ENCODE measurements at regions not wholly inside any gene's neighbourhood (a gene's known extent, or its start where the extent isn't known, plus 50 kb on each side); places are given as distances from the start of the nearest gene placed in this dataset.
"Not testable (repeated sequence)": the region's sequence is repeated elsewhere in the genome, so short reads cannot be mapped to it uniquely, and the experiment has no call there.

DNA sequence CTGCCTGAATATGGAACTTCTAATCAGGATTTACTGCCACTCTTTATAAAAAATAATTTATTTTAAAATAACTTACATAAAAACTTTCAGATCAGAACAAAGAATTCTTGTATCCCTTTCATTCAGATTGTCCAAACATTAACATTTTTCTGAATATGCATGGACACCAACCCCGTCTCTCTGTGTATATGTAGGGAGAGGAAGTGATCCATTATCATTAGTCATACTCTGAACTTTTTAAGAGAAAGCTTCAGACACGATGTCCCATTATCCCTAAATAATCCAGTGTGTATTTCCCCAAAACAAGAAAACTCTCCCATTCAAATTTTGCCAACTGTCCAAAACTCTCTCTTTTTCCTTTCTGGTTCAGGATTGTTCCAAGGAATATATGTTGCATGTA, 122.3 kb upstream of the CXADR start:
- DNase-seq (ENCODE audit: low read depth in 4 of 4, low spot score in 2 of 4), result no peak

DNA sequence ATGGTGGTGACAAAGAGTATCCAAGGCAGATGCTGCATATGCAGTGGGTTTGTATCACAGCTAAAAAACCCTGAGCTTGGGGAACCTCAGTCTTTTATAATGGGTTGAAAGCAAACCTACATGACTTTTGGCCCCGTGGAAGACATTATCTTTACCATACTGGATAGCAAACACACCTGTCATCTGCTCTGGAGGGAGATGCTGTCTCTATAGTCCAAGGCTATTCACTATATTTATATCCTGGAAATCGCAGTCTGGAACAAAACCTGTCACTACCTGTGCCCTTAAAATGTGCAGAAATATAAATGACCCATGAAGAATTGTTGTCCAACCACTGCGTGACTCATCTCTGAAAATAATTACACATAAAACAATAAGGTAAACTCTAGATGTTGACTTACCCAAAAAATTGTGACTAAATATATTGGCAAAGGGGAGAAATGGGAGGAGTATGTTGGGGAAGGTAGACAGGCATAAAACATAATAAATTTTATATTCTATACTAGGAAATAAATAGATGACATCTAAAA, 121.0 kb upstream of the CXADR start:
- DNase-seq (ENCODE audit: low read depth in 4 of 4, low spot score in 2 of 4), result no peak

DNA sequence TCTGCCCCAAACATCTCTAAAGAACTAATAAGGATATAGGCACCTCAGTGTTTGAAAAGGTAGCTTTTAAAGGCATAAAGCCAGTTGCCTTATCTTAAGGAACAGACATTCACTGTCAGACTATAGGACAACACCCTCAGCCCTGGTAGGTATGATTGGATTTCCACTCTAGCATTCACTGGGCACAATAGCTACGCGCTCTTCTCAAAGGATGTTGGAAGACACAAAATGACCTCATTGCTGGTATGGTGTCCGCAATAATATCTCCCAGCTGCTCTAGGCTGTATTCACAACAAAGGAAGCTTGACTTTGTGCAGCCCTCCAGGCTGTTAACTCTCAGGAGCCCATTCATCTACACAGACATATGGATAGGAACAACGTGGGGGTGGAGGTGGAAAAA, 119.4 kb upstream of the CXADR start:
- no peak for DNase-seq (ENCODE audit: low read depth in 4 of 4, low spot score in 2 of 4)

DNA sequence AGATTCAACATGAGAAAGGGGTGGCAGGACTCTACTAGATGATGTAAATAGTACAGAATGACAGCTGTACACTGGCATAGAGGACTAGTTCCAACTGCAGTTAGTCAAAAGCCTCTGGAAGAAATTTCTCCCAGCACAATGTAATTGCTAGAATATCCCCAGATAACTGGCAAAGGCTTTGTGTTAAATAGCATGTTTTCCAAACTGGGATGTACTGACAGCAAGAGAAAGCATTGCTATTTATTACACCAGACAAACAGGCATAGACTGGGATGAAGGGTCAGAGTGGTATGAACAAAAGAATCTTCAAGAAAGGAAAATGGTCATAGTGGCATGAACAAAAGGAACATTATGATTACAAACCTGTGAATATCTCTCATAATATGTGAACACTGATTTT, 115.9 kb upstream of the CXADR start:
- DNase-seq (ENCODE audit: low read depth in 4 of 4, low spot score in 2 of 4), result no peak

DNA sequence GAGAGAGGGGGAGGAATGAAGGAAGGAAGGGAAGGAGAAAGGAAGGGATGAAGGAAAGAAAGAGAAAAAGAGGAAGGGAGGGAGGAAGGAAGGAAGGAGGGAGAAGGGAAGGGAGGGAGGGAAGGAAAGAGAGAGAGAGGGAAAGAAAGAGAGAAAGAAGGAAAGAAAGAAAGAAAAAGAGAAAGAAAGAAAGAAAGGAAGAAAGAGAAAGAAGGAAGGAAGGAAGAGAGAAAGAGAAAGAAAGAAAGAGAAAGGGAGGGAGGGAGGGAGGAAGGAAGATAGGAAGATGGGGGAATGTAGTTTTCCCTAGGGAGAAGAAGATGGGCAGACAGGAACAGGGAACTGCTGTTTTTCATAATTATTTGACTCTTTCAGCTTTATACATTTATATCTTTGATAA, 115.1 kb upstream of the CXADR start:
- no peak for DNase-seq (ENCODE audit: low read depth in 4 of 4, low spot score in 2 of 4)

DNA sequence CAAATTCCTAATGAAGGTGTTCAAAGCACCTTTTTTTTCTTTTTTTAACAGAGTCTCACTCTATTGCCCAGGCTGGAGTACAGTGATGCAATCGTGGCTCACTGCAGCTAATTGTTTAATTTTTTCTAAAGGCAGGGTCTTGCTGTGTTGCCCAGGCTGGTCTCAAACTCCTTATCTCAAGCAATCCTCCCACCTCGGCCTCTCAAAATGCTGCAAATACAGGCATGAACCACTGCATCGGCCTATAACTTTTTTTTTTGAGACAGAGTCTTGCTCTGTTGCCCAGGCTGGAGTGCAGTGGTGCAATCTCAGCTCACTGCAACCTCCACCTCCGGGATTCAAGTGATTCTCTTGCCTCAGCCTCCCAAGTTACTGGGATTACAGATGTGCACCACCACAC, 113.9 kb upstream of the CXADR start:
- DNase-seq (ENCODE audit: low read depth in 4 of 4, low spot score in 2 of 4), result not testable (repeated sequence)

DNA sequence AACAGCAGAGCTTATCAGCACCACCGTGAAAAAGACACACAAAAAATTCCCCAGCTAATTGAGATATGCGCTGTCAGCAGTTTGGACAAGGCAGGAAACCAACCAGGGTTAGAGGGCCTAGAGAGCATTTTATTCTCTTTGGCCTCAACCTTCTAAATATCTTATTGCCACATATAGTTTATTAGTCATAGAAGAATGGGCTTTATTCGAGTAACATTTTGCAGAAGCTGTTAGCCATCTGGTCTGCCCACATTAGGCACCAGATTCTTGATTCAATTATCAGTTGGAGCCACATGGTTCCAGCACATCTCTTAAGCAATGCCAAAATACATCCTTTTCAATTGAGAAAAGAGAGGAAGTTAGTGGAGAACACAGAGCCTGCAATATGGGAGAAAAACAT, 109.9 kb upstream of the CXADR start:
- DNase-seq (ENCODE audit: low read depth in 4 of 4, low spot score in 2 of 4), result no peak

DNA sequence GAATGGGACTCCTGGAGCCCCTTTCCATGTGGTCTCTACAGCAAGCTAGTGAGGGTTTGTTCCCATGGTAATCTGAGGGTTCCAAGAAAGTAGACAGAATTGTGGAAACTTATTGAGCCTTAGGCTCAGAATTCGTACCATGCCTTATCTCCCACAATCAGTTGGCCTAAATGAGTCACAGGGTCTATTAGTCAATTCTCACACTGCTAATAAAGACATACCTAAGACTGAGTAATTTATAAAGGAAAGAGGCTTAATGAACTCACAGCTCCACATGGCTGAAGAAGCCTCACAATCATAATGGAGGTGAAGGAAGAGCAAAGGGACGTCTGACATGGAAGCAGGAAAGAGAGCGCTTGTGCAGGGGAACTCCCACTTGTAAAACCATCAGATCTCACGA, 106.6 kb upstream of the CXADR start:
- DNase-seq (ENCODE audit: low read depth in 4 of 4, low spot score in 2 of 4), result no peak

DNA sequence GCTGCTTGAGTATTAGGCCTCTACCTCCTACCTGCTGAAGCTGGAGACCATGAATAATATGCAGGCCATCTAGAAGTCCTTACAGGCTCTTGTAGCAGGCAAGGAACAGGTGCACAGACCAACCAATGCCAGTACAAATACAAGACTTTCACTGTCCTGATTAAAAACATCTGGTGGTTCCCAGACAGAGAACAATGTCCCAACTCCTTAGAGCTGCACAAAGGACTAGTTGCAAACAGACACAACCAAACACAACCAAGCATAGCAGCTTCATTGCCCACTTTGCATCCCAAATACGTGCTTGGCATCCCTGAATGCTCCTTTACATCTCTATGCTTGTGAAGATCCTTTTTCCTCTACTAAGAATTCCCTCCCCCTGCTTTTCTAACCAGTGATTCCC, 98.1 kb upstream of the CXADR start:
- DNase-seq (ENCODE audit: low read depth in 4 of 4, low spot score in 2 of 4), result no peak

DNA sequence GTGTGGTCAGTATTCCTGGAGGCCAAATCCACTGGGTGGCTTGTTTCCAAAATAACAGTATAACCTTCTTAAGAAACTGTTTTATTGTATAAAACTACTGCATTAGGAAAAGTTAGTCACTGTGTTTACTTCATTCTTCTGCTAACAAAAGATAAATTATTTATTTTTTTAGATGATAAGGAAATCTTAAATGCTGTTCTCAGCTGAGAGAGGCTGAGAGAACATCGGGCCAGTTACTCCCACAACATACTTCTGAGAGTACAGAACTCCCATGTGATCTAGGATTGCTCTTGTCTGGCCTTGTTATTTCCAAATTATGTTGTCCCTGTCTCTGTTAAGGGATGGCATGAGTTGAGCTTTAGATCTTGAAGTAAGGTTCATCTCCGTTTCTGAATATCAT, 96.7 kb upstream of the CXADR start:
- no peak for DNase-seq (ENCODE audit: low read depth in 4 of 4, low spot score in 2 of 4)

DNA sequence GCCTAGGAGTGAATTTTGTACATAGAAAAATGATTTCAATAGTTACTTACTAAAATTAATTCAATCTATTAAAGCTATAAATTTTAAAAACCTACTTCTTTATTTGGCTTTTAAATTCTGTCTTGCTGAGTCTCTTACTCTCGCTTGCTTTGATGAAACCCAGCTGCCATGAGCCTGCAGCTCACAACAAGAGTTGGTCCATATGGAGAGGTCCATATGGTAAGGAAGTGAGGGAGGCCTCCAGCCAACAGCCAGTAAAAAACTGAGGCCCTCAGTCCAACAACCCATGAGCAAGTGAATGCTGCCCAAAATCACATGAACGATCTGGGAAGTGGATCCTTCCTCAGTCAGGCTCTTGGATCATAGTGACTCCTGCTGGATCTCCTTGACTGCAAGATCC, 89.9 kb upstream of the CXADR start:
- no peak for DNase-seq (ENCODE audit: low read depth in 4 of 4, low spot score in 2 of 4)

DNA sequence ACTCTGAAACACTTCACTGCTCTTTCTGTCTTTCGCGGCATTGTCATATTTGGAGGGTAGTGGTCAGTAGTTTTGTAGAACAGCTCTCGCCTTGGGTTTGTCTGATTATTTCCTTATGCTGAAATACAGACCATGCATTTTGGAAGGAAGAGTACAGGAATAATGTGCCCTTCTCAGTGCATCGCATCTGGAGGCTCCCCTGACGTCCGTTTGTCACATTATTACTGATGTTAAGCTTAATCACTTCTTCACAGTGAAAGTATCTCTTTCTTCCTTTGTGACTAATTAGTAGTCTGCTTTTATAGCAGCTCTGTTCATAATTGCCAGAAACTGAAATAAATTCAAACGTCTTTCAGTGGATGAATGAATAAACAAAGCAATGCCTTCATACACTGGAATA, 85.7 kb upstream of the CXADR start:
- DNase-seq (ENCODE audit: low read depth in 4 of 4, low spot score in 2 of 4), result no peak

DNA sequence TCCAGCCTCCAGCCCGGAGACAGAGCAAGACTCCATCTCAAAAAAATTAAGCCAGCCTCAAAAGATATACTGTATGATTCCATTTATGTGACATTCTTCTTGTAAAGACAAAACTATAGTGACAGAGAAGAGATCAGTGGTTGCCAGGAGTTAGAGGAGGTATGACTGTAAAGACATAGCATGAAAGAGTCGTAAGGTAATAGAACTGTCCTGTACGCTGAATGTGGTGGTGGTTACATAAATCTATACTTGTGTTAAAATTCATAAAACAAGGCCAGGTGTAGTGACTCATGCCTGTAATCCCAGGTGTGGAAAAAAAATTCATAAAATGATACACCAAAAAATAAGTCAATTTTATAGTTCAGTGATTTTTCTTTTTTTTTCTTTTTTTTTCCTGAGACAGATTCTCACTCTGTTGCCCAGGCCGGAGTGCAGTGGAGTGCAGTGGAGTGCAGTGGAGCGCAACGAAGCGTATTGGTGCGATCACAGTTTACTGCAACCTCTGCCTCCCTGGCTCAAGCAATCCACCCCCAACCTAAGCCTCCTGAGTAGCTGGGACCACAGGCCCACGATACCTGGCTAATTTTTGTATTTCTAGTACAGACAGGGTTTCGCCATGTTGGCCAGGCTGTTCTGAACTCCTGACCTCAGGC, 84.9 kb upstream of the CXADR start:
- DNase-seq (ENCODE audit: low read depth in 4 of 4, low spot score in 2 of 4), result no peak

DNA sequence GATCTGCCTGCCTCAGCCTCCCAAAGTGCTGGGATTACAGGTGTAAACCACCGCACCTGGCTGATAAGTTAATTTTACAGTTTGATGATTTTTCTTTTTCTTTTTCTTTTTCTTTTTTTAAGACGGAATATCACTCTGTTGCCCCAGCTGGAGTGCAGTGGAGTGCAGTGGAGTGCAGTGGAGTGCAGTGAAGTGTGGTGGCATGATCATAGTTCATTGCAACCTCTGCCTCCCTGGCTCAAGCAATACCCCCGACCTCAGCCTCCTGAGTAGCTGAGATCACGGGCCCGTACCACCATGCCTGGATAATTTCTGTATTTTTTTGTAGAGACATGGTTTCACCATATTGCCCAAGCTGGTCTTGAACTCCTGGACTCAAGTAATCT, 84.4 kb upstream of the CXADR start:
- DNase-seq (ENCODE audit: low read depth in 4 of 4, low spot score in 2 of 4), result no peak

DNA sequence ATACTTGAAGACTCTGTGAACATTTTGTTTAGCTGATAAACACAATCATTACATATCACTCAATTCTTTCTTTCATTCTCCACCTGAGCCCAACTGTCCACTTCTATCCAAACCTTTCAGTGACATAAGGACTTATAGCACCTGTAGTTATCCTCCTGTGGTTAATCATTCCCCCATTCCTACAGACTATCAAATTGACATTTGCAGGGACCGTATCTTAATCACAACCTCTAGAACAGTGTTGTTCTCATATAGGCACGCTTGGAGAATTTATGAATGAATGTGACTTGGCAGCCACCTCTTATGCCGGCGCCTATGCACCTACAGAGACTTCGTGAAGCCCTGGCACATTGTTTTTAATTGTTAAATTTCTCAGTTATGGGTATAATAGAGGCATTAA, 83.9 kb upstream of the CXADR start:
- DNase-seq (ENCODE audit: low read depth in 4 of 4, low spot score in 2 of 4), result no peak

DNA sequence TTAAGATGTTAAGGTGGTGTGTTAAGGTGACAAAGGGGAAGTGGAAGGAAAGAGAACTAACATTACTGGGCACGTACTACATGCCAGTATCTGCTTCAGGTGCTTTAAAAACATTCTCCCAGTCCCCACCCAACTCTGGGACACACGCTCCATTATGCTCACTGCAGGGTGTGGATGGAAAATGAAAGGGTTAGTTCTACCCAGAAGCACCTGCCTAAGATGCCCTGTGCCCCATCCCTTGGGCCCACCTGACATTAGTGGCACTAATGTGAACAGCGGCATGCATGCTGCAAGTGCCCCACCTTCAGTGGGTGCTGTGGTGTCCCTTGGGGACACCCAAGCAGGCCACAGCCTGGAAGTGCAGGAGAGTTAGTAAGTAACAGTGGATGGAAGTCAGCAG, 82.9 kb upstream of the CXADR start:
- no peak for DNase-seq (ENCODE audit: low read depth in 4 of 4, low spot score in 2 of 4)

DNA sequence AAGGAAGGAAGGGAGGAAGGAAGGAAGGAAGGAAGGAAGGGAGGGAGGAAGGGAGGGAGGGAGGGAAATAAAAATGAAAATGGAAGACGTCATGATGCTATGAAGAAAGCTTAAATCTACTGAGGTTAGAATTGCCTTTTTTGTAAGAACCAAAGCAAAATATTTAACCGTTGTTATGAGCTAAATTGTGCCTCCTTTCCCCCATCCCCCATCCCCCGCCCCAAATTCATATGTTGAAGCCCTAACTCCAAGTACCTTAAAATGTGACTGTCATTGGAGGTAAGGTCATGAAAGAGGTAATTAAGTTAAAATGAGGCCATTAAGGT, 80.1 kb upstream of the CXADR start:
- no peak for DNase-seq (ENCODE audit: low read depth in 4 of 4, low spot score in 2 of 4)

DNA sequence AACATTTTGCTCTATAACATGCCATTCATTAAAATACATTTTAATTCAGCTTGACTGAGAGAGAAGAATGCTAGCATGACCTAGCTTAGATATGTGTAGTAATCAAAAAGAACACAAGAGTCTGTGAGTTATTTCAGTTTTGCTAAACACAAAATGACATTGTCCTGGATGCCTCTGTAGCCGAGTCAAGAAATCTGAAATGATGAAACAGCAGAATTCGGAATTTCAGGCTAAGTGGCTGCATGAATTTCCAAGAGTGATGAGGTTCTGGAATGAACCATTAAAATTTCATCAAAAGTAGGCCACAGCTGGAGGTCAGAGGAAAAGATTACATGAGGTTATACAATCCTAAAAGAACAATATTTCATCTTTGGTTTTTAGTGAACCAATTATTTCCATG, 79.1 kb upstream of the CXADR start:
- DNase-seq (ENCODE audit: low read depth in 4 of 4, low spot score in 2 of 4), result no peak

DNA sequence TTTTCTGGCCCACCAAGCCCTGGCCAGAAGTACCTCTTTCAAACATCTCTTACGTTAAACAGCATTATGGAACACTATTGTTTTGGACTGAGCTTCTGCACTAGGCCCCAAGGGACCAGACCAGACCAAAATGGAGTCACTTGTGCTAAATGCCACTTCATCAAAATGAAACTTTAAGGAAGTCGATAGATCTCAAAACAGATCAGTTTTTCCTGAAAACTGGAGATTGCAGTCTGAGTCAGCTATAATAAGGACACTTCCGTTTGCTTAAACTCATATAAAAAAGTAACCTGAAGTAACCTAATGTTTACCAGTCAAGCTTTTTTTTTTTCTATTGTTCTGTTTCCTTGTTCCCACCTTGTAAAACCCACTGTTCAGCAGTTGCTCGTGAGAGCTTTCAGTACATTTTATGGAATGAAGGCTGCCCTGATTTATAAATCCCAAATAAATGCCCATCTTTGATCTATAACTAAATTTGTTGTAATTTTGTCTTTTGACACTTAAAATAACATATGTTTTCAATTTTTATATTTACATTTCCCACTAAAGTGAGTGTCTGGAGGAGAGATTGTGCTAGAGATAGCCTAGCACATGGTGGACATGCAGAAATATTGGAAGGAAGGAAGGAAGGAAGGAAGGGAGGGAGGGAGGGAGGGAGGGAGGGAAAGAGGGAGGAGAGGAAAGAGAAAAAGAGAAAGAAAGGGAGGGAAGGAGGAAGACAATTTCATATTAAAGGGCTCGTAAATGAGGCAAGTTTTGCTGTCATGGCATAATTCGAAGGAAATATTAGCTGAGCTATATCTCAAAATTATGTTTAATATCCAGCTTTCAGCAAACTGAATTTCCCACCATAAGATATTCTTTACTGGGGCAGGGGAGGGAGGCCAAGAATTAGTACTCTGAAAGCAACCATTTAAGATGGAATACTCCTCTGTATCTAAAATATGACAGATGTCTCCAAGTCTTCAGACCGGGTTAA, 77.0 kb upstream of the CXADR start:
- DNase-seq (ENCODE audit: low read depth in 4 of 4, low spot score in 2 of 4), result no peak

DNA sequence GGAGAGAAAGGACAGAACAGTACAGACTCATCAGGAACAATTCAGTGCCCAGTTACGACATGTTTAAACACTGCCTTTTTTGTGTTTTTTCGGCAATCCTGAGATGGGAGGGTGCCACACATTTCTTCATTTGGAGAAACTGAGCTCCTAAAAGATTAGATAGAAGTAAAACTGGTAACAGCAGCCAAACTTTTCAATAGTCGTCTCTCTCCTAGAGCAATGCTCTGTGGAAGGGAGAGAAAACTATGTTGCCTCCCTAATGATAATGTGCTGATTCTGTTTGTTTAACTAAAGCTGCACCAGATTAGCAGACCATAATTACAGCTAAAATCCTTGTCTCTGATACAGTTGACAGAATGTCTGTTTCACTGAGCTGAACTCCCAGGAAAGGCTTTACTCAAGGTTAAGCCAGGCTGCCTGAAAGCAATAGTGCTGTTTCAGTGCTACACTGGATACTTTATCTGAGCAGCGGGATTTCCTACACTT, 76.2 kb upstream of the CXADR start:
- no peak for DNase-seq (ENCODE audit: low read depth in 4 of 4, low spot score in 2 of 4)

DNA sequence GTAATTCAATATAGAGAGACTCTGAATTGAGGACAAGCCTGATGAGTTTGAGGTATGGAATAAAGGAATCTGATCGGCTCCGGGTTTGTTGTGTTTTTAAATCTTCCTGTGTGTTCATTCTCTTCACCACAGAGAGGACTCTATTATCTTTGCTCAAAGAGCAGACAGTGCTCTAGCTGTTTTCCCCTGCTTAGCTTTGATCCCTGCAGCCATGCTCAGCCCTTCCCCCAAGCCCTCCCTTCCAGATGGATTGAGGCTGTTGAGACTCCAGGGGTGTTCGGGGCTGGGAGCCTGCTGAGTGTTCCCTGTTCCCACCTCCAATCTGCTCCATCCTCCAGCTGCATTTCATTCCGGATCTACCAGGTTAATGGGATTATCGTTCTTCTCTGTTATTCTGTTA, 74.2 kb upstream of the CXADR start:
- DNase-seq (ENCODE audit: low read depth in 4 of 4, low spot score in 2 of 4), result no peak

DNA sequence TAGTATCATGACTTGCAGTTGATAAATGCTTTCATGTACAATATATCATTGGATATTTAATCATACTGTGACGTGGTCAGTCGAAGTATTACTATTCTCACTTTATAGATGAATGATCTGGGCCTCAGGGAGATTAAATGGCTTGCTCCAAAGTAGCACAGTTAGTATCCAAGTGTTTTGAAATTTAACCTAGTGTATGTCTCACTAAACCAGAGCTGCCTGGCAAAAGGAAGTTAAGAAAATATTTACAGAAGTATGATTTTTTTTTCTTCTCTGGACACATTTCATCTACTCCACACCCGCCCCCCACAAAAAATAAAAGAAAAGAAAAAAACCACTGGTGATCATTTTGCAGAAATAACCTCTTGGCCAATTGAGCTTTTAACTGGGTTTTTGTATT, 71.9 kb upstream of the CXADR start:
- no peak for DNase-seq (ENCODE audit: low read depth in 4 of 4, low spot score in 2 of 4)
